Suprapubic skin (tissue), 4 donors: ENCODE measurements at regions not wholly inside any gene's neighbourhood (a gene's known extent, or its start where the extent isn't known, plus 50 kb on each side); places are given as distances from the start of the nearest gene placed in this dataset.

Experiments used
- DNase-seq, 2 donors: peaks; one replicate each; pipeline ENCODE4 v3.0.0-alpha.2; 2019; ENCODE audit warnings: low spot score in 2 of 2
- H3K27ac ChIP-seq: fragments of 200-600 bp; sonication (generic); one replicate; pipeline ENCODE4 v1.5.1; 2019
- H3K27me3 ChIP-seq: fragments of 200-600 bp; sonication (generic); one replicate; pipeline ENCODE4 v1.5.1; 2019
- H3K36me3 ChIP-seq: fragments of 200-600 bp; sonication (generic); one replicate; pipeline ENCODE4 v1.5.1; 2019
- H3K4me1 ChIP-seq: fragments of 200-600 bp; sonication (generic); one replicate; pipeline ENCODE4 v1.5.1; 2019
- H3K4me3 ChIP-seq: fragments of 200-600 bp; sonication (generic); one replicate; pipeline ENCODE4 v1.5.1; 2019; ENCODE audit warnings: mild to moderate bottlenecking
- H3K9me3 ChIP-seq: fragments of 200-600 bp; sonication (generic); one replicate; pipeline ENCODE4 v1.5.1; 2019
- EP300 ChIP-seq: sonication (generic); formaldehyde crosslinking; IDR thresholded peaks from one replicate; pipeline ENCODE4 v1.6.1; 2017; ENCODE audit warnings: antibody characterized with exemption
- POLR2A ChIP-seq, 2 donors: fragments of 450-650 bp; IDR thresholded peaks; one replicate each; pipeline ENCODE4 v1.6.1; 2017; ENCODE audit warnings: antibody characterized with exemption in 2 of 2, mild to moderate bottlenecking in 2 of 2, moderate library complexity in 2 of 2
- POLR2AphosphoS5 ChIP-seq, 3 donors: sonication (generic); formaldehyde crosslinking; IDR thresholded peaks; one replicate each; pipeline ENCODE4 v1.6.1; 2017; ENCODE audit warnings: antibody characterized with exemption in 3 of 3
- WGBS: methylation state at CpG from one replicate; pipeline ENCODE4 v1.1.5; 2018; 5-methylcytosine and 5-hydroxymethylcytosine counted together
- TF ChIP-seq, protein P1 (sequence below), 2 donors: fragments of 200-600 bp in 1 of 2; fragments of 450-650 bp in 1 of 2; sonication (generic) in 1 of 2; IDR thresholded peaks; one replicate each; pipeline ENCODE4 v1.5.1; 2016 to 2019; ENCODE audit warnings: antibody characterized with exemption in 2 of 2, mild to moderate bottlenecking in 1 of 2, moderate library complexity in 1 of 2

- WGBS: 62% methylated on average over 3 of the region's 3 CpGs
- H3K9me3 ChIP-seq: no peaks in the 10 kb centered on the region
- H3K4me1 ChIP-seq: no peaks in the 10 kb centered on the region
- no peaks in the 10 kb centered on the region for H3K36me3 ChIP-seq
- H3K27ac ChIP-seq: no peak overlapping the region
- no peak for DNase-seq
- no peaks in the 10 kb centered on the region for H3K27me3 ChIP-seq
- TF ChIP-seq POLR2A (IDR thresholded peaks at IDR 0.05) (no peak), POLR2AphosphoS5 (IDR thresholded peaks at IDR 0.05) (no peak), EP300 (no peak)
- TF ChIP-seq, protein P1, sequence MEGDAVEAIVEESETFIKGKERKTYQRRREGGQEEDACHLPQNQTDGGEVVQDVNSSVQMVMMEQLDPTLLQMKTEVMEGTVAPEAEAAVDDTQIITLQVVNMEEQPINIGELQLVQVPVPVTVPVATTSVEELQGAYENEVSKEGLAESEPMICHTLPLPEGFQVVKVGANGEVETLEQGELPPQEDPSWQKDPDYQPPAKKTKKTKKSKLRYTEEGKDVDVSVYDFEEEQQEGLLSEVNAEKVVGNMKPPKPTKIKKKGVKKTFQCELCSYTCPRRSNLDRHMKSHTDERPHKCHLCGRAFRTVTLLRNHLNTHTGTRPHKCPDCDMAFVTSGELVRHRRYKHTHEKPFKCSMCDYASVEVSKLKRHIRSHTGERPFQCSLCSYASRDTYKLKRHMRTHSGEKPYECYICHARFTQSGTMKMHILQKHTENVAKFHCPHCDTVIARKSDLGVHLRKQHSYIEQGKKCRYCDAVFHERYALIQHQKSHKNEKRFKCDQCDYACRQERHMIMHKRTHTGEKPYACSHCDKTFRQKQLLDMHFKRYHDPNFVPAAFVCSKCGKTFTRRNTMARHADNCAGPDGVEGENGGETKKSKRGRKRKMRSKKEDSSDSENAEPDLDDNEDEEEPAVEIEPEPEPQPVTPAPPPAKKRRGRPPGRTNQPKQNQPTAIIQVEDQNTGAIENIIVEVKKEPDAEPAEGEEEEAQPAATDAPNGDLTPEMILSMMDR (IDR thresholded peaks at IDR 0.05): no peak
- H3K4me3 ChIP-seq: no peak overlapping the region
Measured at GRCh38 chr15:93553167-93553935, 464.3 kb upstream of the RGMA start.

- 66% methylated on average over 3 of the region's 3 CpGs for WGBS
- TF ChIP-seq, protein P1 (IDR thresholded peaks at IDR 0.05): no peak
- TF ChIP-seq POLR2A (IDR thresholded peaks at IDR 0.05) (no peak), EP300 (no peak), POLR2AphosphoS5 (IDR thresholded peaks at IDR 0.05) (no peak)
- Histone ChIP-seq H3K36me3 (no peaks in the 10 kb centered on the region), H3K4me1 (no peaks in the 10 kb centered on the region), H3K27ac (no peak overlapping the region), H3K27me3 (no peaks in the 10 kb centered on the region), H3K4me3 (no peak overlapping the region), H3K9me3 (peaks cover 4% of the 10 kb centered on the region)
- DNase-seq: no peak
Measured at GRCh38 chr15:93543093-93543492, 454.1 kb upstream of the RGMA start.

- Histone ChIP-seq H3K4me3 (no peak overlapping the region), H3K27ac (no peak overlapping the region), H3K4me1 (no peaks in the 10 kb centered on the region), H3K9me3 (no peaks in the 10 kb centered on the region), H3K27me3 (no peaks in the 10 kb centered on the region), H3K36me3 (no peaks in the 10 kb centered on the region)
- DNase-seq: no peak
- no peak for TF ChIP-seq POLR2AphosphoS5 (IDR thresholded peaks at IDR 0.05)
- TF ChIP-seq EP300: no peak
- TF ChIP-seq, protein P1 (IDR thresholded peaks at IDR 0.05): no peak
- TF ChIP-seq POLR2A (IDR thresholded peaks at IDR 0.05): no peak
- WGBS: 59% methylated on average over 5 of the region's 5 CpGs
Measured at GRCh38 chr15:93527374-93528050, 438.5 kb upstream of the RGMA start.

- Histone ChIP-seq H3K4me3 (no peak overlapping the region), H3K27ac (no peak overlapping the region), H3K9me3 (no peaks in the 10 kb centered on the region), H3K4me1 (no peaks in the 10 kb centered on the region), H3K36me3 (no peaks in the 10 kb centered on the region), H3K27me3 (no peaks in the 10 kb centered on the region)
- WGBS: 66% methylated on average over 6 of the region's 6 CpGs
- no peak for DNase-seq
- TF ChIP-seq, protein P1 (IDR thresholded peaks at IDR 0.05): no peak
- TF ChIP-seq EP300 (no peak), POLR2A (IDR thresholded peaks at IDR 0.05) (no peak), POLR2AphosphoS5 (IDR thresholded peaks at IDR 0.05) (no peak)
Measured at GRCh38 chr15:93524432-93524831, 435.4 kb upstream of the RGMA start.

- no peak overlapping the region for H3K4me3 ChIP-seq
- no peaks in the 10 kb centered on the region for H3K4me1 ChIP-seq
- no peaks in the 10 kb centered on the region for H3K27me3 ChIP-seq
- no peak overlapping the region for H3K27ac ChIP-seq
- TF ChIP-seq POLR2AphosphoS5 (IDR thresholded peaks at IDR 0.05): peak in 1 of 3 donors; percentile 15
- TF ChIP-seq, protein P1 (IDR thresholded peaks at IDR 0.05): no peak
- H3K36me3 ChIP-seq: no peaks in the 10 kb centered on the region
- no peak for DNase-seq
- H3K9me3 ChIP-seq: no peaks in the 10 kb centered on the region
- WGBS: 35% methylated on average over 7 of the region's 7 CpGs
Measured at GRCh38 chr15:93523481-93523880, 434.5 kb upstream of the RGMA start.
